HG02970 (cell line): ENCODE measurements at regions not wholly inside any gene's neighbourhood (a gene's known extent, or its start where the extent isn't known, plus 50 kb on each side); places are given as distances from the start of the nearest gene placed in this dataset.

Experiments used
- ATAC-seq: cut with Tn5 transposase; IDR thresholded peaks from one replicate; pipeline ENCODE4 v1.9.1; 2021; ENCODE audit warnings: mild to moderate bottlenecking, moderate library complexity, moderate number of reproducible peaks; ENCODE audit not compliant: unreplicated experiment, low FRiP score

DNA sequence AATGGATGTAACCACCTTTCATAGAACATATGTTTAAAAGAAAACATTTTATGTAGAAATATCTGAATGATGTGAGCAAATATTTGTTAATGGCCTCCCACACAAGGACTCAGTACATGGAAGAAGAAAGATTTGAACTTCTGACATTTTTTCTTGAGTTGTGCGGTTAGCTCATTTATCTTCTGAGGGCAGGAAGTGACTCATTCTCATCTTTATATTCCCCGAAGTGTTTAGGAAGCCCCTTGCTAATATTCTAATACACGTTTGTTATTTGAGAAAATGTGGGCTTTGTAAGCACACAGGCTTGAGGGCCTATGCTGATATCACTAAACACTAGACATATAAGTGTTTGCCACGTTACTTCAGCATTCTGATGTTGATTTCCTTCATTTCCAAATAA is 392.5 kb upstream of the PTBP2 start:
- ATAC-seq, result no peak

DNA sequence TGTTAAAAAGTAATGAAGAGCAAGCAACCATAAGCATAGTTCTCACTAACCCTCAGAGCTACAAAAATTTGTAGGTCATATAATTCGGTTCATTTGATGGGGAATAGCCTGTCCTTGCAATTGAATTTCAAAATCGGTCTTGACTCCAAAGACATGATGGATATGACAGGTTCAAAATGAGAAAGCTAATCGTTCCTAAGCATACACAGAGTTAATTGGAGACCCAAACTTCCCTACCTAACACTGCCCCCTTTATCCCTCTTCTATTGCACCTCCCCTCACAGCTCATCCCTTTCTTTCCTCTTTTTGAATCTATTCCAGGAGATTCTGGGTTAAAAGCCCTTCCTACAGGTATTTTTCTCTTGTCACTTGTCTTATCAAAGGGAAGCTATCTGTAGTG is 390.0 kb upstream of the PTBP2 start:
- ATAC-seq, result no peak

DNA sequence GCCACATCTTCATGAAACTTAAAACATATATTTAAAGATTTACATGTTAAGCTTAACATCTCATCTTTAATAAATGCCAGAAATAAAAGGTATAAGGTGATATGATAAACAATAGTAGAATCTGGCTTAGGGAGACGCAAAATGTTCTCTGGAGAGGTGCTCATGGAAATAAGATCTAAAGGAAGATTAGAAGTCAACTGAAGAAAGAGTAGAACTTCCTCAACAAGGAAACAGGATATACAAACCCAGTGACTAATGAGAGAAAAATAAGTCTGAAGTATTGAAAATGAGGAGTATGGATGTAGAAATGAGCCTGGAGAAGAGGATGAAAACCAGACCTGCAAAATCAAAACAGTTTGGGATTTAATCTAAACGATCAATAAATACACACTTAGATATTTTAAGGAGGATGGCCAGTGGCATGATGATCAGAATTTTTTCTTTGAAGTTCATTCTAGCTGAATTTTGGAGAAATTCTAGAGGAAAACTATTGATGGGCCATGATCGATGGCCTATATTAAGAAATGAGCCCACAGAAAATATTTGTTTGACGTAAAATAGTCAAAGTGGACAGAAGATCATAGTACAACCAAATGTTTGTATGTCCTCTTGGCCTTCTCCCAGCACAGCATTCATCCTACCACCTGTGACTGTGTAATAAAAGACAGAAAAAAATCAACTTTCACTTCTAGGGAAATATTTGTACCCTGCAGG is 387.9 kb upstream of the PTBP2 start:
- no peak for ATAC-seq

DNA sequence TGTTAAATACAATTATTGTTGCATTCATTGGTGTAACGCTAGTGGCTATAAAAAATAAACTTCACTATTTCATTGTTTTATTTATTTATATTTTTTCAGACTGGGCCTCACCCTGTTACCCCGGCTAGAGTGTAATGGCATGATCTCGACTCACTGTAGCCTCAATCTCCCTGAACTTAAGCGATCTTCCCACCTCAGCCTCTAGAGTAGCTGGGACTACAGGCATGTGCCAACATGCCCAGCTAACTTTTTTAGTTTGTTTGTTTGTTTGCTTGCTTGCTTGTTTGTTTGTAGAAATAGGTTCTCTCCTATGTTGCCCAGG is 387.4 kb upstream of the PTBP2 start:
- ATAC-seq, result no peak

DNA sequence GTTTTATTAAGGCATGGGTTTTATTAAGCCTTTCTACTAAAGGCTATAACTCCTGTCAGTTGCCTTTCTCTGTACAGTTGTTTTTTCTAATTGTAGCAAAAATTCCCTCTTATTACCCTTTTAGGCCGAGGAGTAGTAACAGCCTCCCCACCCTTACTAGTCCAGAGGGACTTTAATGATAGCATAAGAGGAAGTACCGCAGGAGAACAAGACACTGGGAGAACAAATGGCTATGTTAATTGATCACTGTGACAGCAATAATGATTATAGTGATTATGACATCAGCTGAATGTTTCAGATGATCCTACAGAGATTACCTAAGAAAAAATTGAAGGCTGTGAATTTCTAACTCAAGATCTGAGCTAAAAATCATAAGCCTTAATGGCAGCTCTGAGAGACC is 383.0 kb upstream of the PTBP2 start:
- no peak for ATAC-seq

DNA sequence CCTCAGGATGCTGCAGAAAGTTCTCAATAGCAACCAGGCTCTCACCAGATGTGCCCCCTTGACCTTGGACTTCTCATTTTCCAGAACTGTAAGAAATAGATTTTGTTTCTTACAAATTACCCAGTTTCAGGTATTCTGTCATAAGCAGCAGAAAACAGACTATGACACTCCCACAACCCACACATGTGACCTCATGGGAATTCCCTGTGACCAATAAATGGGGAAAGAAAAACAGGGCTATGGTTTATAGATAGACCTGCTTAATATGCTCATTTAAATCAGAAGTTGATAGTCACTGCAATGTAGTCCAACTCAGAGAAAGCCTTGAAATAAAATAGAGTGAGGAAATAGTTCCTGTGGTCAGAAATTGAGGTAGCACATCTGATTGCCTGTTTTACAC is 380.9 kb upstream of the PTBP2 start:
- ATAC-seq, result no peak

DNA sequence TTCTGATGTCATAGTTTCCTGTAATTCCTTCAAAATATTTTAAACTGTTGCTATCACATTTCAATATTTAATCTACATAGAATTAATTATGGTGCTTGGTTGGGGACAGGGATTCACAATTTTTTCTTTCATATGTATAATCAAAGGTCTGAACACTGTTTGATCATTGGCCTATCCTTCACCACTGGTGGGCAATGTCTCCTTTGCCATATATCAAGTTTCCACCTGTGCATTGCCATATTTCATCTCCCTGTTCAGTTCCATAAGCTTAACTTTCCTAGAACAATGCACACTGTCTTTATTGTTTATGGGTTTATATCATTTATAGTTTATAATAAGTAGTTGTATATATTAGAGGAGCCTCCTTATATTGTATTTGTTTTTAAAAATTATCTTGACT is 374.9 kb upstream of the PTBP2 start:
- no peak for ATAC-seq

DNA sequence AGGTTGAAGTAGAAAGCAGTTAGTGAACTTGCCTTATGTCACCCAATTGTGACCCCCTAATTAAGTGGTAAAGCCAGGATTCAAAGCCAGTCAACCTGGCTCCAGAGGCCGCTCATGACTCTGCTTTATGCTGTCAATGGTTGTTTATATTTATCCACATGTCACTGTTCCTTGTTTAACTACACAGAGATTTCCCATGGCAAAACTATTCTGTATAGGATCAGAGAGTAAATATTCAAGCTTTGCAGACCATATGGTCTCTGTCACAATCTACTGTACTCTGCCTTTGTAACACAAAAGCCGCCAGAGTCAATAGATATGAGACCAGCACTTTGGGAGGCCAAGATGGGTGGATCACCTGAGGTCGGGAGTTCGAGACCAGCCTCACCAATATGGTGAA is 371.7 kb upstream of the PTBP2 start:
- ATAC-seq, result no peak

DNA sequence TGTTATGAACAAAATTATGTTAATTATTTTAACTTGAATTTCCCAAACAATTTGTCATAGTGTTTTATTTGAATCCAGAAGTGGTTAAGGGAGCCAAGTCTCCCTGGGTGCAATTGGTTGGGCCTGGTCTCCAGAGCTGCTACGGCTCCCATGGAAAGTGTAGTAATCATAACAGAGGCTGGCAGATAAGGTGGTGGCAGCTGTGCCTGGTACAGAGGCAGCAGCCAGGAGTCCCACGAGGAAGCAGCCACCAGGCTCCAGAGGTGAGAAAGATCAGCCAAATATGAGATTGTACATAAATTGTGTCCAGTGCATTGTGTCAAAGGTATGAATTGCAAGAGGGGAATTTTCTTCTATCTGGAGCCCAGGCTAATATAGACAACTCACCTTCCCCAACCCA is 368.9 kb upstream of the PTBP2 start:
- no peak for ATAC-seq

DNA sequence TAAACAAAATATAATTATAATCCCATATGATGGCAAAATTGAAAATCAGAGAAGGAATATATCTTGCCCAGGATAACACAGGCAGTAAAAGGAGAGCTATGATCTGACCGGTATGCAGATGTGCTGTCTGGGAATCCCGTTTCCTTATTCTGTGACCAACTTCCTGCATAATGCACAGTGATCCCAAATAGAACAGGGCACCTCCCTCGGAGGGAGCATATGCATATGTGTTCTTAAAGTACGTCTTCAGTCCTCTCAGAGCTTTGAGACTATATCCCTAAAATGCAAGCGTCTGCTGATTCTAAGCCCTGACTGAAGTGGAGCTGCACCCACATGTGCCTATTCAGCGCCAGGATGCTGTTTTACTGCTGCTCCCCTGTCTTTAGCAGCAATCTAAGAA is 366.1 kb upstream of the PTBP2 start:
- ATAC-seq, result no peak

DNA sequence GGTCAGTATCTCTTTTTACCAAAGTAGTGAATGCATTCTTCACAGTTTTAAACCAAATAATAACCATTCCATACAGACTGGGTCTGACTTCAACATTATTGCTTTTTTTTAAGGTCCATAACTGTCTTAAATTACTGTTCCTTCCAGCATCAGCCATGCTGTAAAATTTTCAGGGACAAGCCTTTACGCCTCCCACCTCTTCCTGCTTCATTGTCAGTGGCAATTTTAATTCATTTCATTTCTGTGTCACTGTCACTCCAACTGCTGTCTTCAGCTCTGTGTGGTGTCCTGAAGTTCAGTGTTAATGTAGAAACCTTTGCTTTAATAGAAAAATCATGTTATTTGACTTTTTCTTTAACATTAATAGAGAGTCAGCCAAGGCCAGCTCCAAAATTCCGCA is 365.6 kb upstream of the PTBP2 start:
- ATAC-seq, result no peak

DNA sequence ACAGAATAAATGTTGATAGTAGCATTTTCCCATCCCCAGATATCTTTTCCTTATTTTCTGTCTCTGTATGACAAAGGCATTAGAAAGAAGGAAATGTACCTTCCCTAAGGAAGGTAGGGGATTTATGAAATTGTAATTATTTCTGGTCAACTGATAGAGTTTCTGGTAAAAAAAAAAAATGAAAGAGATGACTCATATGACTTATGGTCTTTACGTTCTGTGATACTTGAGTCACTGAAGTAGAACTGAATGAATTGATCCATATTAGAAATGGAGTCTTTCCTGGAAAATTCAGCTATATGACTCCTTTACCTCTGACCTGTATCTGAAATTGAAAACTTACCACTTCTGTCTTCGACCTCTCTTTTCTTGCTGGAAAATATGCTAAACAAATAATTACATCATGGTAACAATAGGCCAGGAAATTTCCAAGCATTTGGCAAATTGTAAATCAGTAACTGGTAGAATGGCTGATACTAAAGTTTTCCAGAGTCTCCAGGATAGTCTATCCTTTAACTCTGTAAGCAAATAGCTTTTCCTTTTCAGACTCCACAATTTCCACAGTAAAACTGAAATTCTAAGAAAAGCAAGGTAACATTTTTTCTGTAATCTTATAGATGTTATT is 364.3 kb upstream of the PTBP2 start:
- no peak for ATAC-seq

DNA sequence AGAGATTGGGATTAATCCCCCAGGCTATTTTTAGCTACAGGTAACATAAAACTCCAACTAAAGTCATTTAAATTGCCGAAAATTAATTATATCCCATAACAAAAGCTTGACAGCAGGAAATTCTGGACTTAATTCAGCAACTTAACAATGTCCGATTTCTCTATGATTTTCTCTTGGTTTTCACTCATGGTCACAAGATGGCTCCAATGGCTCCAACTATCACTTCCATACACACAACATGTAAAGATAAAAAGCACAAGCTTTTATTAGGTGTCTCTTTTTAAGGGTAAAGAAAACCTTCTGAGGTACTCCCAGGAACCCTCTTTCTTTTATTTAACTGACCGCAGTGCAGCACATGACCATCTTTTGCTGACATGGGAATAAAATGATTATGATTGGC is 363.5 kb upstream of the PTBP2 start:
- no peak for ATAC-seq

DNA sequence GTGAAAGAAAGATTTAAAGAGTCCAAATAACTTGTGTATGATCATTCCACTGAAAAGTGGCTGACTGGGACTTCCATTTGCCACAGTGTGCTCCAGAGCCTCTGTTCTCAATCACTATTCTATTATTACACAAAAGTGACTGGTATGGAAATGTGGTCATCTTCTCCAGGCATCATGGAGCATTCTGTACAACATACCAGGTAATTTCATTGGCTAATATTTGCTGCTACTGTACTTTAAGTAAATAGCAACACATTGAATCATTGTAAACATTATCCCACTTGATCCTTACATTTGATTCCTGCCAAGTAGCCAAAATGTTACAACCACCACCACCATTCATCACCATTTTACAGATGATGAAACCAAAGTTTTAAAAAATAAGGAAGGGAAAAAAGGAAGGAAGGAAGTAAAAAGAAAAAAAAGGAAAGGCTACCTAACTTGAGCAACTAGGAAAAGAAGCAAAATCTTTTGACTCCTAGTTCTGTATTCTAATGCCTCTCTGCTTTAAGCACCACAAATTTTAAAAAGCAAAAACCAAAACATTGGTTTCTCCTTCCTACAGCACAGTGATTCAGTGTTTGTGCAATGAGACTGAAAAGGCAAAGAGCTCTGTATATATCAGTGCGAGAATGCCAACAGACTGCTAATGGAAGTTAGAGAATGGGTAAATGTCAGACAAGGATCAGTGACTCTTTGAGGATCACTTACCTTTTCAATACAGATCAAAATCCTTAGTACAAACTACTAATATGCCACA is 361.4 kb upstream of the PTBP2 start:
- ATAC-seq, result no peak

DNA sequence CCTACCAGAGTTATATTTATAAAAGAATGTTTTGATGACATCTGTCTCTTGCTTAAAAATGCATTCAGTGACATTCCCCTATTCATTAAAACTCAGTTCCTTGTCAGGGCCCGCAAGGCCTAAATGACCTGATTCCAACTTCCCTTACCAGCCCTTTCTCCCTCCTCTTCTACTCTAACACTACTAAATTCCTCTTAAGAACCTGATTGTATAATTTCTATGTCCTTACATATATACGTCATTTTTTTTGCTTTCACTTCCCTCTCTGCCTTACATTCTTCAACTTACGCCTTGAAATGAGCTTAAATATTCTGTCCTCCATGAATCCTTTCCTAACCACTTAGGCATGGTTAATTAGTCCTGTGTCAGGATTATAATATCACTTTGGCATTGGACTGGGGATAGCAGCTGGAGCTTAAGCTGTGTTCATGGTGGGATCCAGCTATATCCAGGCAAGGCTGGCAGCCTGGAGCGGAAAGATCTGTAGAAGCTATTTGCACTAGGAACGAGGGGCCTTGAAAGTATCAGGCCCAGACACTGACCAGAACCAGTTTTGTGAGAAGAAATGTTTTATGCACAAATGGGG is 360.2 kb upstream of the PTBP2 start:
- no peak for ATAC-seq

DNA sequence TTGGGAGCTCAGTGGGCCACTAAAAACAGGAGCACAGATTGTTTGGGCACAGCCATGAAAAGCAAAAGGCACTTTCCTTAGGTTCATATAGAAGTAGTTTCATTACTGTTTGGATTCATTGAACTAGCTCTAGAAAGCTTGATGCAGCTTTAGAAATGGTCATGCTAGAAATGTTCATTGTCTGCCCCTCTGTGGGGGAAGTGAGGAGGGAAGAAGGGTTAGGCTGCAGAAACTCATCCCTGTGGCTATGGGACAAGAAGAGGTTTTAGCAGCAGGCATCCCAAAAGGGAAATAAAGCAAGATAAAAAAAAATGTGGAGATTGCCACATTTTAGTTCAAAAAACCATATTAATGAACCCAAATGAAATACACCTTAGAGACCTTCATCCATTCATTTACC is 359.6 kb upstream of the PTBP2 start:
- ATAC-seq, result no peak

DNA sequence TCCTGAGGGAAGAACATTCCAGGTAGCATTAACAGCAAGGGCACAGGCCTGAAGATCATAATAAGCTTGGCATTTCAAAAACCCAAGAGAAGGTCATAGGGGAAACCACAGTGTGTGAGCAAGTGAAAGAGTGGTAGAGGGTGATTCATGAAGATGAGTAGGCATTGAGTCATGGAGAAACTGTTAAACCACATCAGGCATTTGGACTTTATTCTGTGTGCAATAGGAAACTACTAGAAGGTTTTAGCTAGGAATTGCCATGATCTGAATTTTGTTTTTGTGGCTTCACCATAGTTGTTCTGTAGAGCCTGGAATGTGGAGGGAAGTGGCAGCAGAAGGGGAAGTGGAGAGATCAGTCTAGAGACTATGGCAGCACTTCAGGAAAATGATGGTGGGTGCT is 359.0 kb upstream of the PTBP2 start:
- ATAC-seq, result no peak

DNA sequence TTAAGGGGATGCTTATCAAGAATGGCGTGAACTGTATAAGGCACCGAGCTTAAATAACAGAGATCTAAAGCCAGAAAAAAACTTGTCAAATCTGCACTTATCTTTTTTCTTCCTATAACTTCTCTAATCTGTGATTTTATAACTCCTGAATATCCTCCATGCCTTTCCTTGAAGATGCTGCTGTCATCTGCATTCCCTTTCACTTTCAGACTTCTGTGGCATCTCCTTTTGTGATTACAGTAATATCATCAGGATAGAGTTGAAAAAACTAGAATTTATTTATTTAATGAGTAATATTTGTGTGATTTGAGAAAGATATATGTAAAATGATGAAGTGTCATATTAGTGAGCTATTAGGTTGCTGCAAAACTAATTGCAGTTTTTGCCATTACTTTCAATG is 357.8 kb upstream of the PTBP2 start:
- ATAC-seq, result no peak

DNA sequence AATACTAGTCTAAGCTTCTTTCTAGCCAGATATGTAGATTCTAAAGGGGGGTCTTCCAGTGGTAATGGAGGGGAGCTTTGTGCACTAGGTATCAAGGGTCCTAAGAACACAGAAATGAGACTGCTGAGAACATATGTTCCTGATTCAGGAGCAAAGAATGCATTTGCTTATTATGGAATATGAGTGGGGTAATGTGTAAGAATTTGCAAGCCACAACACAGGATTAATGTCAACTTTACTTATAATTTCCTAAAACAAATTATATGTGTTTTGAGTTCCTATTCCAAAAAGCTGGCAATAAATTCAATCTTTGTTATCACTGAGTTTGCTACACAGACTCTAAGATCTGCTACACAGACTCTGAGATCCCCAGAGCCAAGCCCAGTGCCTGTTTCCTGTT is 357.0 kb upstream of the PTBP2 start:
- no peak for ATAC-seq

DNA sequence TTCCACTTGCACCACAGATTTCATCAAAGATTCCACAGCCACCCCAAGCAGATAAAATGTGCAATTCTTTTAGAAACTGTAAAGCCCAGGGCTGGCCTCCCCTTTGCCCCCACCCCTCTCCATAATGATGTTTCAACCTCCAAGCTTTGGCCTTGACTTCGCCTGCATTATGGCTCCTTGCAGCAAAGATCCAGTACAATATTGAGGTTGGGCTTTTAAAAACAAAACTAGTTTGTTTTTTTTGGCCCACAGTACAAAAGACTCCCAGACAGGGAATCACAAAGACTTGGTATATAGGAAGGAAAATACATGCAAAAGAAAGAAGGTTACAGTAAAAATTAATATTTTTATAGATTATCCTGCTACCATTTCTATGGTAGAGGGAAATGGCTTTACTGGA is 356.5 kb upstream of the PTBP2 start:
- ATAC-seq, result no peak

DNA sequence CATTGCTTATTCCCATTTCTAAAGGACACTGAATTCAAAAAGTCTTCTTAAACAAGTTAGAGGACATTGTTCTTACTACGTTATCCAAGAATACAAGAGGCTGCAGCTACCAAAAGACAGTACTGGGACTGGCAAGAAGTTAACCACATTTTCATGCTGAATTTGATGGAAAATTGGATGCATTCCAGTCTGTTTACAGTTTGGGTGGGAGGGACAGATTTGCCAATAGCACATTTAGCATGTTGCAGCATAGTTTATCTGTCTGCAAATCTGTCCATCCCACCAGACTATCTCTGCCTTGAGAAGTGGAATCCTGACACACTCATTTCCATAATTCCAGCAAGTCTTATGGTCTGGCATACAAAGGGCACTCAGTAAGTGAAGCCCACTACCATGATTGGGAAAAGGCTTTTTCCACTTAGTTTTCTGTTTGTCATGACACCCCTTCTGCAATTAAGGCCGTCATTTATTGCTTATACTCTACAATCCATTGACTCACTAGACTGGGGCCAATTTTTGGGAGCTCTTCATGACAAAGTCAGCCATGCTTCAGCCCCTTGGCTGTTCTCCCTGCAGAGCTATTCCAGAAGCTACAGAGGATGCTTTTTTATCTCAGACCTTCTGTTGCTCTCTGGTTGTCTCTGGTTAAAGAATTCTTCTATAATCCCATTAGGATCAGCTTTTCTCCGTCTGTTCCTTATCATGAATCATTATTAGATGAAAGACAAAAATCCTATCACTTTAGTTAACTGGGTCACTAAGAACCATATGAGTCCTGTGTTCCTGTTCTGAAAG is 355.8 kb upstream of the PTBP2 start:
- ATAC-seq, result no peak
